DMS153 (cell line): ENCODE measurements at regions not wholly inside any gene's neighbourhood (a gene's known extent, or its start where the extent isn't known, plus 50 kb on each side); places are given as distances from the start of the nearest gene placed in this dataset.
A peak's percentile ranks its signal among the peaks of the same experiment; 100 is the strongest.

ENCODE experiments used
- DNase-seq: peaks from one replicate; lab custom pipeline; 2025; lab: John Stamatoyannopoulos, UW

DNA sequence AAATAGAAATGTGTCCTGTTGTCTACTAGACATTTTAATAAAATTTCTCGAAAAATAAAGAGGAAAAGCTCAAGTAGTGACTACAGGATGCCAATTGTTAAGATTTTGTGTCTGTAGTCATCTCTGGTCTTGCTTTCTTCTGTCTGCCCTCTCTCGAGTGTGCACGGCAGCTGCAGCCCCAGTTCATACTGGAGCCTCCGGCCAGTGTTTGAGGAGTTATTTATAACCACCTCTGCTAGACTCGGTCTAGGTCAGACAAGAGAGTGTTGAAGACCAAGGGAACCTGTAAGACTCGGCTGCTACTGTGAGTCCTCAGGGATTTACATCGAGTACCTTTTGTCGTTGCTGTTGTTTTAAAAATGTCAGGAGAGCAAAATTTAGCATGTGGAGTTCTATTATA, 810.1 kb upstream of the POU3F3 start:
- peak; percentile 75 for DNase-seq

DNA sequence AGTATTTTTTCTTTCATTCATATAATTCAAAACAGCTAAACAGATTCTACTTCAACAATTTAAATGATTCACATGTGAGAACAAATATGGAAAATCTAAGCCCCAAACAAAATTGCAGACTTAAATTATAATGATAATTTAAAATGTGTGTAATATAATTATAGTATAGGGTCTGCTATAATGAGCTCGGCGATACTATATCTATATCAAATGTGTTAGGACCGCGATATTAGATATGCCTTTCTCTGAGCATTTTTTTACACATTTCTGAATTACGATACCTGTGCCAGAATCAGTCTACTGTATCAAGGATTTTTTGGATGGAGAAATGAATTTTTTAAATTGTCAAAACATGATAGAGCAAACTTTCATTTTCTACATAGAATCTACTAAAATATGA, 808.8 kb upstream of the POU3F3 start:
- DNase-seq = no peak

DNA sequence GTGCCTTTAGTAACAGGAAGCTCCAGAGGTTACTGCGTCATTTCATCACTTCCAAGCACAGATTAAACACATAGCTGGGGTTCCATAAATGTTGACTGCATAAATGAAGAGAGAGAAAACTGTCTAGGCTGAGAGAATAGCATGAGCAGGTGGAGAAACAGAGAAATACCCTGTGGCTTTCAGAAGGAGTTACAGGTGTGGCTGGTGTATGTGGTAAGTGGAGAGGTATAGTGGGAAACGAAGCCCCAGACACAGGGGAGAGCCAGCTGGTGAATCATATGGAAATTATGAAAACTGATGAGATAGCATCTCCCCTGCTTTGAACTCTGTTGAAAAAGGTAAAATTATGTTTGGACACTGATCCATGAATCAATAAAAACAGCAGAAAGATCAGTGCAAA, 807.4 kb upstream of the POU3F3 start:
- DNase-seq = peak; percentile 15

DNA sequence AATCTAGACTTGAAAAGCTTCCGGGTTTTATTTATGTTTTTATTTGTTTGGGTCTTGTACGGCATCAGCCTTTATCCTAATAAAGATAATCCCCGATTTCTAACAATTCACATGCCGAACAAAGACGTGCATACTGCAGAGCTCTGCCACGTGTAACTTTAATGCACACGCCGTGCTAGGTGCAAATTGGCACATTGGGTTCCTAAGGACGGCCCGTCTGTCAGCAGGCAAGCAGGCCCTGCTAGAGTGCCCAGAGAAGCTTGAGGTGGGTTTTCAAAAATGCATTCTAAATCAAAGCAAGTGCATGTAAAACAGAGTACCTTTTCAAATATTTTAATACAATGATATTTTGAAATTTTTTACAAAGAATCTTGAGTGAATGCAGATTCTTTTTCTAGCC, 806.4 kb upstream of the POU3F3 start:
- DNase-seq = no peak

DNA sequence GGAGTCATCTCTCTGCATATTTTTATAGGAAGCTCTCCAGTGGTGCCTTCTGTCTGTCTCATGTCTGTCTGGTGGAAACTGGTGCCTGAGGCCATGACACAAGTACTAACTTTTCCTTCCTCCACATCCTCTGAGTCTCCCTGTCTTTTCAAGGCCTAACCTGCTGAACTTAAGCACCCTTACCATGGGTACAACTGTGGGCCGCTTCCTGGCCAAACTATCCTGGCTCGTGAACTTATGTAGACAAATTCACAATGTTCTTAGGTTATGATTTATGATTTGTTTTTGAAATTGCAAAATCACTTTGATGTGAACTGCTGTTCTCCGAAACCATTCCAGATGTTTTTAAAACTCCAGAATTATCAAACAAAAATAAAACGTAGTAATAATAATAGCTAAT, 804.5 kb upstream of the POU3F3 start:
- no peak for DNase-seq

DNA sequence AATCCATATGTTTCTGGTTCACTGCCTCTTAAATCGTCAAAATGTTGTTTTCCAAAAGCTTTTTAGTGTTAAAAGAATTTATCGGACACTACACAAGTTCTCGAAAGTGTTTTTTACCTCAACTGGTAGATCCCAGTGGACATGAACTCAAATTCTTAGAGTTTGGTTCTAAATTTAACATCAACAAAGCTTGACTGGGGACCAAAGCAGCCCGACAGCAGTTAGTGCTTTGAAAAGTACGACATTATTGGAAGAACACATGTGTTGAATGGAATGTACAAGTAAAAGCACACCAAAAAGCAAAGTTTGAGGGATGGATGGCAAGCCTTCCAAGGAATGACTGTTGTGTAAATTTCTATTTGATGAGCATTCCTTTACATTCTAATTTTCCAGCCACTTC, 803.9 kb upstream of the POU3F3 start:
- DNase-seq = no peak

DNA sequence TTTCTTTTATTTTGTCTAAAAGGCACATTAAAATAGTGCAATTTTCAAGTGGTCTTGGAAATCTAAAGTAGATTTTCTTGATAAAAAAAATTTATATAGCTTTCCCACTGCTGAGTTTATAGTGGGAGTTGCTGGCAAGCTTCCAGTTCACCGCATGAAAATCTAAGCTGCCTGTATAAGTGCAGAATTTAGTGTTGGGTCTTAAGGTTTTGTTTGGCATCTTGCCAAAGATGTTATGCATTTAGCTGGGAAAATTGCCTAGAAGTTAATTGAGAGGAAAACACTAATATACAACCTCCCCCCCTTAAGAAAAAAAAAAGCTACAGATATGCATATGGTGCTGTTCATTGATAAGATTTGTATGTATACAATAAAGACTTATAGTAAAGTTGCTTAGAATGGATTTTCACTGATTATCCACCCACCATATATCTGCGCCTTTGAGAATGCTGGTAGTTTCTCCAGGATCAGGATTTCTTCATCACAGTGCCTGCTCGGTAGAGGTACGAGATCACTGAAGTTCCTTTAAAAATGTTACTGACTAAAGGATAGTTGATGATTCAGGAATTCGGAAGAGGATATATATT, 803.2 kb upstream of the POU3F3 start:
- no peak for DNase-seq

DNA sequence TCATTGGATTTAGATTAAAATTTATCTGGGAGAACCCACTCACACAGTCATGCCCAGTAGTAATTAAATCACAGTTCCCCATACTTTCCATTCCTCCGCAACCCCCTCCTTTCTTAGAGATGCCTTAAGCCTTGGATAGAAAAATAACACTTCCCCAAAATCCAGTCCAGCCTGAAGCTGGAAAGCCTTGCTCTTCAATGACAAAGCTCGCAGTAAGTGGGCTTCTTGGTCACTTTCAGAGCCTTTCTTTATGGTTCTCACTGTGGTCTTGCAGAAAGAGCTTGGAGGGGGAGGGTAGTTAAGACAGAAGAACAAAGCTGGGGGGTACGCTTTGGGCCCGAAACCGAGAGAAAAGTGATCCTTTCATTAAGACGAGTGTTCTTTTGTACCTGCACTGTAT, 802.1 kb upstream of the POU3F3 start:
- no peak for DNase-seq

DNA sequence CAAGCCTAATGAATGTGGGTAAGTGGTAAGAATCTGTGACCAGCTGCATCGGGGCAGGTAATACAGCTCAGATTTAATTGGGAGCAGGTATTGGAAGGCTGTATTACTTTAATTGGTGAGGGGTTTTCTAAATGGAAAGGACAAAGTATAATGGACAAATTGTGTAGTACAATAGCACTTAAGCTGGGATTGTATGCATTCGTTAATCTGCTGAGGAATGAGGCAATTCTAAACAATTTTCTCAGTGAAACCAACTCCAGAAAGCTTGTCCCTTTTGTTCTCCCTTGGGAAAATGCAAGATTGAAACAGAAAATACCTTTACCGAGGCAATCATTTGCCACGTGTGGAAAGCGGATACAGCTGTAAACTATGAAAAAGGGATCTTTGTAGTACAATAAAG, 801.6 kb upstream of the POU3F3 start:
- DNase-seq = no peak

DNA sequence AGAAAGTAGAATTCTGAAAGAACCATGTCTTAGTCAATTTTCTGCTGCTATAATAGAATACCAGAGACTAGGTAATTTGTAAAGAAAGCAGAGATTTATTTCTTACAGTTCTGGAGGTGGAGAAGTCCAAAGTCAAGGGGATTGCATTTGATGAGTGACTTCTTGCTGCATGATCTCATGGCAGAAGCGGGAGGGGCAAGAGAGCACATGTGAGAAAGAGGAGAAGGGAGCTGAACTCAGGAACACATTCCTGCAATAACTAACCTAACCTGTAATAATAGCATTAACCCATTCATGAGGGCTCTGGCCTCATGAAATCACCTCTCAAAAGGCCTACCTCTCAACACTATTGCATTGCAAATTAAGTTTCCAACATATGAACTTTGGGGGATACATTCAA, 797.5 kb upstream of the POU3F3 start:
- DNase-seq = no peak

DNA sequence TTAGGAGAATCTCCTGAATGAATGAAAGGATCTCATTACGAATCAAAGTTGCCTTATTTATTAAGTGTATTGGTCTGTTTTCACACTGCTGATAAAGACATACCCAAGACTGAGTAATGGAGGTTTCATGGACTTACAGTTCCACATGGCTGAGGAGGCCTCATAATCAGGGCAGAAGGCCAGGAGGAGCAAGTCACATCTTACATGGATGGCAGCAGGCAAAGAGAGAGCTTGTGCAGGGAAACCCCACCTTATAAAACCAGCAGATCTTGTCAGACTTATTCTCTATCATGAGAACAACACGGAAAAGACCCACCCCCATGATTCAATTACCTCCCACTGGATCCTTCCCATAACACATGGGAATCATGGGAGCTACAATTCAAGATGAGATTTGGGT, 785.2 kb upstream of the POU3F3 start:
- DNase-seq = no peak

DNA sequence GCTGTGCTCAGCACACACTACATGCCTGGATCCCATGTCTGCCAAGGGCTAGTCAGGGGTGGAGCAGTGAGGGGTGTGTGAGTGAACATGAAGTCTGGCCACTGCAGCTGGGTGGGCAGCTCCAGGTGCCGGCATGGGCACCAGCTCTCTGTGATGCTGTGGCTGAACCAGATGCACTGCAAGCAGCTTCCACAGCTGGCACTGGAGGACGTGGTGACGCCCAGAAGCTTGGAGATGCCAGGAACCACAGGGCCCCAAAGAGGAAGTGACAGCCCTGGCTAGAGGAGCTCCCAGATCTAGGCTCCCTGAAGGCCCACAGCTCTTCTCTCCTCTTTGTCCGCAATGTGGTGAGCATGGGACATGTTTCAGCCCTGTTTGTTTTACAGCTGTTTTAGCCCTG, 776.3 kb upstream of the POU3F3 start:
- no peak for DNase-seq

DNA sequence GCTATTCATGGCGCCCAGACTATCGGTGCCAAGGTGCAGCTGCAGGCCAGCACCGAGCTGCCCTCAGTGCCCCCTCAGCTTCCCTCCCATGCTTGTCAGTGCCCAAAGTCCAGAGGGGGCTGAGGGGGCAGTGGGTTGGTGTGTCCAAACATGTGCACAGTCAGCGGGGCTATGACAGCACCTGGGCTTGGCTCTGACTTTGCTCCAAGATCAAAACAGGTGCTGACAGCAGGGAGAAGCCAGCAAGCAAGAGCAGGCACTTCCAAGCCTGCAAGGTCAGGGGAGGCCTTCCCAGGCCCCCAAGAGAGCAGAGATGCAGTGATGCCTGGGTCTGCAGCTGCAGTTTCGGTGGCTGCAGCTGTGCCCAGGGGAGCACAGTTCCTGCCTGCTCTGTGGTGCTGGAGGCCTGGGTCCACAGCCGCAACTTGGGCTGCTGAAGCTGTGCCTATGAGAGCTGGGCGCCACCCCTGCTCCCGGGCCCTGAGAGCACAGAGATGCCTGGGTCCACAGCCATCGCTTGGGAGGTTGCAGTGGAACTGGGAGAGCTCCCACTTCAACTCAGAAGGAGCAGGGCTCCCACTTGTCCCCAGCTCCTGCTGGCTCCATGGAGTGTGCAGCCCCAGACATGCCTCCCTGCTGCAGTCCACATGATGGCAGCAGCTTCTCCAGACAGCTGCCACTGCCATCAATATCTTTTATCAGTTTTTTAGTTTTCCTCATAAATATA, 775.3 kb upstream of the POU3F3 start:
- no peak for DNase-seq

DNA sequence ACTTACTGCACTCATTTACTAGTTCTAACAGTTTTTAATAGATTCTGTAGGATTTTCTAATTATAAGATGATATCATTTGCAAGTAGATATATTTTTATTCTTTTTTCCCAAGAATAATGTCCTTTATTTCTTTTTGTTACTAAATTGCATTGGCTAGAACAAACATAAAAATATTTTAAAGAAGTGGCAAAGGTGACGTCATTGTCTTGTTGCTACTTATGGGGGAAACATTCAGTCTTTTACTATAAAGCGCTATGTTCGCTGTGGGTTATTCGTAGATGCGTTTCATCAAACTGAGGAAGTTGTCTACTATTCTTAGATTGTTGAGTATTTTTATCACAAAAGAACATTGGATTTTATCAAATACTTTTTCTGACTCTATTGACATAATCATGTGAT, 765.2 kb upstream of the POU3F3 start:
- DNase-seq = no peak

DNA sequence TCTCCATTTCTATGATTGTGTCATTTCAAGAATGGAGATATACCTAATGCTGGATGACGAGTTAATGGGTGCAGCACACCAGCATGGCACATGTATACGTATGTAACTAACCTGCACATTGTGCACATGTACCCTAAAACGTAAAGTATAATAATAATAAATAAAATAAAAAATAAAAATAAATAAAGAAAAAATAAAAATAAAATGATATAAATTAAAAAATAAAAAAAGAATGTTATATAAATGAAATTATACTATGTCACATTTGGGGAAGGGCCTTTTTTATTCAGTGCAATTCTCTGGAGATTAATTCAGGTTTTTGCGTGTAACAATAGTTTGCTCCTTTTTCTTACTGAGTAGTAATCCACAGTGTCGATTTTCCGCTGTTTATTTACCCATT, 763.5 kb upstream of the POU3F3 start:
- DNase-seq = no peak

DNA sequence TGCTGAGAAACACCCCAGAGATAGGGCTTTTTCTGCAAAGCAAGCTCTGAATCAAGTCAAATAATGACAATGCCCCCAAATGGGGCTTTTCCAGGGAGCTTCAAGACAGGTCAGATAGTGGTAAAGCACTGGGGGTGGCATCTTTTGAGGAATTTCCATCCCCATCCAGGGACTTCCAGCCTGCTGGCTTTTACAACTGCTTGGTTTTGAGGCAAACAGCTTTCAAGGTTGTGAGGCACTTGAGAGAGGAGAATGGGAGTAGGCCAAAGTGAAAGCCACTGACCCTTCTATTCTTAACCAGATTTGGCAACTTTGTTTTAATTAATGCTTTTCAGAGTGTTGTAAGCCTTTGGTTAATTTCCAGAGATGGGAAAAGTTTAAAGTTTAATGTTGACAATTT, 762.0 kb upstream of the POU3F3 start:
- DNase-seq = no peak

DNA sequence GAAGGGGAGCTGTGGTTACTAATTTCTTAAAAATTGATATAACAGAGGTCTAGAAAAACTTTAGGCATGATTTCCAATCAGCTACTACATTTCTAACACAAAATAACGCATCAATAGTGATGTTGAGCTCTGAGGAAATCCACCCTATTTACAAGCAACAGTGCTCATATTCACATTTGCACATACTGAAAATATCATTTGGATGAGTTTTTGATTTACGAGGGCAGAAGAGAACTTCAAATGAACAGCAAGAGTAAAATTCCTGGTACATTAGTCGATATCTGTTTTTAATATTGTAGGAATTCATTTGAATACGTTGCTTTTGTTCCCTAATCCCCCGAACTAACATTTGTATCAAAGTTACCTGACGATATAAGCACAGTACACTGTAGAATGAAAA, 761.0 kb upstream of the POU3F3 start:
- no peak for DNase-seq

DNA sequence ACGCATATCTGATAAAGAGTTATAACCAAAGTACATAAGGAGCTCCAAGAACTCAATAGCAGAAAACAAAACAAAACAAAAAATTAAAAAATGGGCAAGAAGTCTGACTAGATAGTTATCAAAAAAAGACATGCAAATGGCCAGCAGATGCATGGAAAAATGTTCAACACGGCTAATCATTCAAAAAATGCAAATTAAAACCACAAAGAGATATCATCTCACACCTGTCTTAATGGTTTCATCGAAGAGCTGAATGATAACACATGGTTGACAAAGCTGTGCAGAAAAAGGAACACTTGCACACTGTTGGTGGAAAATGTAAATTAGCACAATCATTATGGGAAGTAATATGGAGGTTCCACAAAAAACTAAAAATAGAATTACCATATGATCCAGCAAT, 751.3 kb upstream of the POU3F3 start:
- no peak for DNase-seq

DNA sequence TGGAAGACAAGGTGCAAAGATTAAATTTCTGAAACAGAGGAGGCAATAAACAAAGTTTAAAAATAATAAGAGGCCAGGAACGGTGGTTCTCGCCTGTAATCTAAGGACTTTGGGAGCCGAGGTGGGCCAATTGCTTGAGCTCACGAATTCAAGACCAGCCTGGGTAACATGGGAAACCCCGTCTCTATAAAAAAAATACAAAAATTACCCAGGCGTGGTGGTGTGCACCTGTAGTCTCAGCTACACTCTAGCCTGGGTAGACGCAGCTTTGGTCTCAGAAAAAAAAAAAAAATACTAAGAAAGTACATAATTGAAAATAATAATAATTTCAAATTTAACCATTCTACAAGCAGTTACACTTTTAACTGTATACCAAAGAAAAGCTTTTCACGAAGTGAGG, 744.6 kb upstream of the POU3F3 start:
- no peak for DNase-seq

DNA sequence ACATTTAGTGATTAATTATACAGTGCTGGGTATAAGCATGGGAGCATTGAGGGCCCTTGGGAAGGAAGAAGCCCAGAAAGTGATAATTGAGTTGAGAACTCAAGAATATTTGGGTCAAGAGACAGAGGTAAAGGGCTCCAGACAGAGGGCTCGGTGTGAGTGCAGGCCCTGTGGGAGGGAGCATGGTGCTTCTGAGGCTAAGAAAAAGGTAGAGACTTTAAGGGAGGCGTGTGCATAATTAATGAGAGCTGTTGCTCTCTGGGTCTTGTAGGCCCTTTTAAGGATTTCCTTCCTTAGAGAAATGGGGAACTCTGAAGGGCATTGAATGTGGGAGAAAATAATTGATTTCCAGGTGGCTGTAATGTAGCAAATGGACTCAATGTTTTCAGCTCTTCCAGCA, 735.0 kb upstream of the POU3F3 start:
- DNase-seq = no peak

DNA sequence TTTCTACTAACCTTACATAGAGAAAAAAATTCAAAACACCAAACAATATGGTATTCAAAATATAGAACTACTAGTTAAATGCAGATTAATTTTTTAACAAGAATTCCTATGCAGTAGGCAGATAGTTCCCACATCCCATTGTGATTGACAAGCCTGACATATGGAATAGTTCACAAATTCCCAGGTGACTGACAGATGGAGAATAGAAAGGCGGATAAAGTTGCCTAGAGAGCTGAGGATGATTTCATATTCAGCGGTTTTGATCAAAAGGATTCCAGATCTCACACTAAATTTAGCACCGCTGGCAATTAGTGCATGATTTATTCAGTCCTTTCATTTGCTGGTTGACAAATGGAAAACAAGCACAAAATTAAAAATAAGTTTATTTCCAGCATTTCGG, 733.7 kb upstream of the POU3F3 start:
- DNase-seq = no peak

DNA sequence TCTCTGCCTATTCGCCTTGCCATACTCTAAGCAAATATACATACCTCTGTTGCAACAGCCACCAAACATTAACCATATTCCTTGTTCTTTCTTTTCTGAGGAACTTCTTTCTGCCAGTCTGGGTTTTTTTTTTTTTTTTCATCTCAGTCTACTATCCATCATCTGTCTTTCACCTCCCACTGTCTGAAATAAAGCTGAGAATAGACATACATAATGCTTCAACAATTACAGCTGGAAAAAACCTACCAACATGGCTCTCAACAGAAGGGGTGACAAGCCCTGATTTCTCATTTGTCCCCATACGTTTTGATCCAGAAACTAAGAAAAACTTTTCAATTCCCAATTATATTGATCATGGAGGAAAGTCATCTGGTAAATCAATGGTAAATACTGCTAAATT, 728.8 kb upstream of the POU3F3 start:
- DNase-seq = no peak

DNA sequence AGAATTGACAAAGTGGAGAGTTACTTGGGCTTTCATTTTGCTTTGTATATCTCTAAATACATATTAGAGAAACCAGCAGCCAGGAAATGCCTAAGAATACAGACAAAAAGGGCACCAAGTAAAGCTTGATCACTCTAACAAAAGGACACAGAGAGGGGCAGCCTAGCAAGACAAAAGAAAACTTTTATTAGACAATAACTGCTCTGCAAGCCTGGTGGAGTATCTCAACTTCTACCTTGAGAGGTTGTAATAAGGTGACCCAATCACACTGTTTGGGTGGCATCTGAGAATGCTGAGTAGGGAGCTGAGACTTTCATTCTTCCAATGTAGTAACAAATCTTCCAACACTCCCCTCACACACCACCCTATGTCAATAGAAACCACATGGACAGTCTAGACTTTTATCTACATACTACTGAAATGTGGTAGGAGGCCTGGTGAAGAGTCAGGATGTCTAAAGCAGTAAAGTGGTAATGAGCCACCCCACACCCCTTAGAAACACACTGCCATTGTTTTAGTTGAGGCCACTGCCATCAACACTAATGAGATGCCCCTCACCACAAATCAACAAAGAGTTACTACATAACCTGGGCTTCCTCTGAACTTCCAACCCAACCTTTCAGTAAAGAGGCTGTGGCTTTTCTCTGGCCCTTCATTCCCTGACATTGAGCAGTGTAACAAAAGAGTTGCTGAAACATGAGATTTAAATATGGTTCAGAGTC, 726.7 kb upstream of the POU3F3 start:
- DNase-seq = no peak

DNA sequence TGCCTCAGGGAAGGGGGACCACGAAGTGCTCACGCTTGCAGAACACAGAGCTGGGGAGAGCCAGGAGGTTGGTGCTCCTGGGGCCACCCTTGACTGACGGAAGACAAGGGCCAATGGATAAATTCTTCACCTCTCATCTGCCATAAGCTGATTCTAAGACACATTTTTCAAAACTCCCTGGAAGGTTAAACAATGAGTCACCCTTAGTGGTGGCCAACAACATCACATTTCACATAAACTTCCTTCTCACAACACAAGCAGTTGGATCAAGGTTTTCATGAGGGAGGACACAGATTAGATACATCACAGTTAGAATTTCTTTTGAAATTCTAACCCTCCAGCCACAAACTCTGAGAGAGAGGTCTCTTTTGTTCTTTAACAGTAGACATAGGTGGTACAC, 713.6 kb upstream of the POU3F3 start:
- no peak for DNase-seq
